HG03064 (cell line): ENCODE measurements at regions not wholly inside any gene's neighbourhood (a gene's known extent, or its start where the extent isn't known, plus 50 kb on each side); places are given as distances from the start of the nearest gene placed in this dataset.

Experiments
- ATAC-seq: cut with Tn5 transposase; IDR thresholded peaks from one replicate; pipeline ENCODE4 v1.9.1; 2021; ENCODE audit warnings: low read depth; ENCODE audit not compliant: unreplicated experiment

DNA sequence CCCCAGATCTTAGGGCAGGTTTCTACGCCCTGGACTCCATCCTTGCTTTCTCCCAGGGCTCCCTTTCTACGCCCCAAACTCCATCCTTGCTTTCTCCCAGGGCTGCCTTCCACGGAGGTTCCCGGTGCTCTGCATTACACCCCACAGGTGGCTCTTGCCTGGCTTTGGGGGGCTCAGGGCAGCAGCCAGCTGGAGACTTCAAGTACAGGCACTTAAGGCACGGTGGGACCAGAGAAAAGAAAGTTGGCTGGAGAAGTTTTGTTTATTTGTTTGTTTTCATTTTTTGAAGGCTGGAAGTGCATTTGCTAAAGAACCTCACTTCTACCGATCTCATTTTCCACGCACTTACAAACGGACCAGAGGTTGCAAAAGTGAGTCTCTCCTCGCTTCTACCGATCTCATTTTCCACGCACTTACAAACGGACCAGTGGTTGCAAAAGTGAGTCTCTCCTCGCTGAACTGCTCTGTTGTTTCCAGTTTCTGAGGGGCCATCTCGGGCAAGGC, 103.8 kb upstream of the MED13L start:
- ATAC-seq, result no peak

DNA sequence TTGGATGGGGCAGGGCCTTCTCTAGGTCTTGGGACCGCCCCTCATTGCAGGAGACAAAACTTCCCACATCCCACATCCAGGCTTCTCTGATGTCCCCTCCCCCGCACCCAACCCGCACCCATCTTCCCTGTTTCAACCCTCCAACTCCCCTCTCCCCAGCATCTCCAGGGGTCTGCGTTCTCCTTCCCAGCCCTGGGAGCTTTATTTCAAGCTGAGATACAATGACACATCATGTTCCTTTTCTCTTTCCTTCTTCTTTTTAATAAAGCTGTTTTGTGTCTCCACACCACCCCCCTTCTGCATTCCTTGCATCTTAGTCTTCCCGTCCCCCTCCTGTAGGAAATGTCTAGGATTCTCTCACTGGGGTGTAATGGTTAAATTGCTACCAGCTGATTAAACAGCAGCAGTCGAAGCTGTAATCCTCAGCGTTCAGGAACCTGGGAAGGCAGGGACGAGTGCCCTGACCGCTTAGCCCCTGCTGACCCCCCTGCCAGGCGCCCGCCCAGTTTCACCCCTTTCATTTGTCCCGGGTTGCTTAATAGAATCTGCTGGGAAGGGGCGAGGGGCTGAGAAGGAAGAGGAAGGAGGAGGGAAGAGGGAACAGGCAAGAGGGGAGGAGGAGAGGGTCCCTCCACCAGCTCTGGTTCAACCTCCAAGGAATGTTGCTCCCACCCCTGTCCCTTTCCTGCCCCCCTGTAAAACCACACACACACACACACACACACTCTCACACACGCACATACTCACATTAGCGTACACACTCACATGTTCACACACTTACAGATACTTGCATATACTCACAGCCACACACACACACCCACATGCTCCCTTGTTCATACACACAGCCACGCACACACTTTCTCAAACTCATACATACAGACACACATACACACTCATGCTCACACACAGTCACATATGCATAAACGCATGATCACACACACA, 104.5 kb upstream of the MED13L start:
- ATAC-seq, result no peak

DNA sequence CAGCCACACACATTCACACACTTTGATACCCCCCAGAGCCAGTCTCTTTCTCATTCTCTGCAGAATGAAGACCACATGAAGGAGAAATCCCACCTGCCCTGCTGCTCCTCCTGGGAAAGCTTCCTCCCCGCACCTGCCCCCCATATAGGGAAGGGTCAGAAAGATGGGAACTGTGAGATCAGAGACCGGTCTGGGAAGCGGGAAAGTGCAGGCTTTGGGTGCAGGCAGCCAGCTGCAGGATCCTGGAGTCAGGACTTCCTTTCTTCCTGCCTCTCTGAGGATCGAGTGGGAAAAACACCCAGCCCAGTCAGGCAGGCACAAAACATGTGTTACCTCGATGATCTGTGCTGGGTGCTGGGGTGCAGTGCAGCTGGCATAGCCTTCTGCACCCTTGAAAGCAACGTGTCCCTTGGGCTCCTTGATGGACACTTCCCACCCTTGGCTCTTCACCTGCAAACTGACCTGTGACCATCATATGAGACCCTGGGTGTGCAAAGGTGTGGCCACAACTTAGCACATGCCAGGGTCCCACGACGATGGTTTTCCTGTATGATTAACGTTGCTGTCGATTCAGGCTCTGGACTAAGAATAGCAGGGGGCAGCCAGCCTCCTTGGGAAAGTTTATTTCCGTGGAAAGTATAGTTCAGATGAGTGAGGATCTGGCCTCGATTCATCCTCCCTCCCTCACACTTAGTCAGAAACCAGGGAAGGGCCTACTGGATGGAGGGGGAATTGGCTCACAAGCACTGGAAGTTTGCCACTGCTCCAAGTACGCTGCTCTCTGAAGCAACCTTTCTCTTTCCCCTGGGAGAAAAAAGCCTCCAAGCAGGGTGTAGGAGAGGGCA, 105.4 kb upstream of the MED13L start:
- no peak for ATAC-seq

DNA sequence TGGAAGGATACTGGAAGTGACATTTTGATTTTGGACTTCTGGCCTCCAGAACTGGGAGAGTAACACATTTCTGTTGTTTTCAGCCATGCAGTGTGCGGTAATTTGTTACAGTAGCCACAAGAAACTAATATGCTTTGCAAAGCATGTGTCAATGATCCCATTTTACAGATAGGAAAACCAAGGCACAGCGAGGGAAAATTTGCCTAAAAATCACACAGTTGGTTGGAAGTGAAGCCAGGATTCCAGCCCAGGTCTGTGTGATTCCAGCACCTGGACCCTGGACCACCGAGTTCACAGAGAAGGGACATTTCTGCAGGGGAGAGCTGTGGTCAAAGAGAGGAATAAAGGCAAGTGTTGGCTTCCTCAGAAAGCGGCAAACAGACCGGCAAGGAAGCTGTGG, 106.7 kb upstream of the MED13L start:
- ATAC-seq, result no peak

DNA sequence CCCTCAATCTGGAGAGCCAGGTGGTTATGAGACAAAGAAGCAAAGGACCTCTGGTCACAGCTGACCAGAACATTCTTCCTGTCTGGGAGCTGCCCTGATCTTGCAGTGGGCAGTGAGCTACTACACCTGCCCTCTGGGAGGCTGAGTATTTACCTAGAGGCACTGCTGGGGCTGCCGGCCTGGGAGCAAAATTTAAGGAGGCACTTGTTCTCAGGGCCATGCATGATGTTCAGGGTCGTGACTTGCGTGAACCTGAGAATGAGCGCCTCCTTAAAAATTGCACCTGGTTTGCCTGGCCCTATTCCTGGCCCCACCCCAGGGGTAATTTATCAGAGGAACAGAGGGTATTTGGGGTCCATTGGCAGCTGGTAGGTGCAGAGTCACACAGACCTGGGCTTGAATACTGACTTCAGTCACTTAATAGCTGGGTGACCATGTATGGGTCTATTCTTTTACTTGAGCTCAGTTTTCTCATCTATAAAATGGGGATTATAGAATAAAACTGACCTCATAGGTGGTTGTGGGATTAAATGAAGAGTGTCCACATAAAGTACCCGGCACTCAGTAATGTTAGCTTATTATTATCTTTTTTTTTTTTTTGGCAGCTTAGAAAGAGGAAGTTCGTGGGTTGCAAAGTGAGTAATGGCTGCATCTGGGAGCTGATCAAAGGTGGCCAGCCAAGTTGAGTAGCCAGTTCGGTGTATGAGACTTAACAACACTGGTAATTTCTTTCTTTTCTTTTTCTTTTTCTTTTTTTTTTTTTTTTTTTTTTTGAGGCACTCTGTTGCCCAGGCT, 107.4 kb upstream of the MED13L start:
- ATAC-seq, result no peak

DNA sequence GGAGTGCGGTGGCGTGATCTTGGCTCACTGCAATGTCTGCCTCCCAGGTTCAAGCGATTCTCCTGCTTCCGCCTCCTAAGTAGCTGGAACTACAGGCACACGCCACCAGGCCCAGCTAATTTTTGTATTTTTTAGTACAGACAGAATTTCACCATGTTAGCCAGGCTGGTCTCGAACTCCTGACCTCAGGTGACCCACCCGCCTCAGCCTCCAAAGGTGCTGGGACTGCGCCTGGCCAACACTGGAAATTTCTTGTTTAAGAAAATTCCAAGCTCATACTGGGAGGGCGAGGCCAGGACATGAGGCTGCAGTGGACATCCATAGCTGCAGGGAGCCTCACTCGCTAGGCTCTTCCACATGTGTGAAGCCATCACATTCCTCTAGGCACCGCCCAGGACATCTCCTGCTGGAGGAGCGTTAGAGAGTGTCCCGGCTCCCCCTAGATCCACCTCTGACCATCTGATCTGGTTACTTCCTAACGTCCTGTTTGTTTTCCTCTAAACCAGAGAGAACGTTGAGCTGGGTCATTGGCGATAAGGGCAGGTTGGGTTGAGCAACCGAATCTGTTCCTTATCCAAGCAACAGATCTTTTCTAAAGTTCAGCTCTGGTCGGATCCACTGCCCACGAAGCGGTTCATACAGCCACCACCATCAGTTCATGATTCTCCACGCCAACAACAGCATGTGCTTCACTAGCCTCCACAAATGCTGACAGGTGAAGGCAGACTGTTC, 108.2 kb upstream of the MED13L start:
- ATAC-seq, result no peak

DNA sequence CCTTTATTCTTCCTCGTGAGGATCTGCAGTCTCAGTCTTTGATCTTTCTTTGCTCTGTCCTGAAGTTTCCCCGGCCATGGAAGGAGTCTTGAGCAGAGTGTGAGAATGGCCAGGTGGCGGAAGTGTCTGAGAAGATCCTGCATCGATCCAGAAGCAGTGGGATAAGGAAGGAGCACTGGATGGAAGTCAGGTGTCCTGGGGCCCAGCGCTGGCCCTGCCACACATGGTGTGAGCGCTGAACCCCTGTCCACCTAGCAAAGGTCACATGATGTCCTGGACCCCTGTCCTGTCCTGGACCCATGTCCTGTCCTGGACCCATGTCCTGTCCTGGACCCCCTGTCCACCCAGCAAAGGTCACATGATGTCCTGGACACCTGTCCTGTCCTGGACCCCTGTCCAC, 111.8 kb upstream of the MED13L start:
- no peak for ATAC-seq

DNA sequence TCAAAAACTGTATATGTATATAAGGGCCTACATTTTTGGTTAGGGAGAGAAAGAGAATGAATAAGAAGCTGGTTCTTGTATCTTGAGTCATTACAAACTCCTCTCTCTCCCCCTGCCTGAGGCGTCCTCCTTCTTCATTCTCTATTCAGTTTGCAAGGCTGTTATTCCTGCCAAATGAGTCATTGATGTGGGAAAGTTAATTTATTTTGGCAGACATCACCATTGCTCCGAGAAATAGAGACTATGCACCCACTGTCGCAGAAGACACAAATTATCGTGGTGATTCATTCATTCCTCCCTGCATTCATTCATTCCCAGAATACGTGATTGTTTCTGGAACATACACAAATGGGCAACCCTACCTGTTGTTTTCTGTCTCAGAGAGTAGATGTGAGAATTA, 112.5 kb upstream of the MED13L start:
- no peak for ATAC-seq

DNA sequence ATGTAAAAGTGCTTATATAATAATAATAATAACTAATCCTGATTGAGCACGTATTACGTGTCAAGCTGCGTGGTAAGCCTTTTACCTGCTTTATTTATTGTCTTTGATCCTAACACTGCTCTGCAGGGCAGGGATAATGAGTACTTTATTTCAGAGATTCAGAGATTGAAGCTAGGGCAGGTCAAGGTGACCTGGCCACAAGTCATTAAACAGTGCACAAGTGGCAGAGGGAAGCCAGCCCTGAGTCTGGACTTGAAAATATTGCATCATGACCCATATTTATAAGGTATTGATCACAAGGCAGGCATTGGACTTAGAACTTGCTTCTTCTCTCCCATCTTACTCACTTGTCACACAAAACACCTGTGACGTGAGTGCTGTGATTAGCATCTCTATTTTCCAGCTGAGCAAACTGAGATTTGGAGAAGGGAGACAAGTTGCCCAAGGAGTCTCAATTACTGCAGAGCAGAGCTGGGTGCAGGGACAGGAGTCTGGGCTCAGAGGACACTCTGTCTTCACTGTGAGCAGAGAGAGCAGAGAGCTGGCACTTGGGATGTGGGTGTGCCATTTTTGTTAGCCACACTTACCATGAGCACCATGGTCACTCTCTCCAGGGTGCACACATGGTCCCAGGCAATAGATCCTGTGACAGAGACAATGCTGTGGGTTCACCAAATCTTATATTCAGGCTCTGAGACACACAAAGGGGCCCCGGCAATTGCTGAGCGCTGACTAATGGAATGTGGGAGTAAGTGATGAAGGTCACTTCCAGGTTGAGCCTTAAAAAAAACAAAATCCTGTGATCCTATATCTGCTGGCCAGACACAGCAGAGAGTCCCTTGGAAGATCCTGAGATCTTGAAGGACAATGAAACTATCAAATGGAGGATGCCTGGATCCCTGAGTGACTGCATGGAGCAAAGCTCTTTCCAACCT, 113.2 kb upstream of the MED13L start:
- no peak for ATAC-seq

DNA sequence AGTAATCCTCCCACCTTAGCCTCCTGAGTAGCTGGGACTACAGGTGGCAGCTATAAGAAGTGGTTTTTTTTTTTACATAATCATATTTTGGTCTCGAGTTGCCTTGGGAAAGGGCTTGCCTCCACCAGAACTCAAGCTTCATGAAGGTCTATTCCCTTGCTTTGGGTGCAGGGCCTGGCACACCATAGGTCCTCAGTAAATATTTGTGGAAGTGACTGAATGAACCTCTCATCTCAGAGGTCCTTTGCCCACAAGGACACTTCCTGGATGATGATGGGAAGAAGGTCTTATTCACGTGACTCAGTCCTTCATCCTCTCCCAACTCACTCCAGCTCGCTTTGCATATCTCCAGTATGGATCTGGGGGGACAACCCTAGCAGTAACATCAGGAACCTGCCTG, 114.0 kb upstream of the MED13L start:
- no peak for ATAC-seq

DNA sequence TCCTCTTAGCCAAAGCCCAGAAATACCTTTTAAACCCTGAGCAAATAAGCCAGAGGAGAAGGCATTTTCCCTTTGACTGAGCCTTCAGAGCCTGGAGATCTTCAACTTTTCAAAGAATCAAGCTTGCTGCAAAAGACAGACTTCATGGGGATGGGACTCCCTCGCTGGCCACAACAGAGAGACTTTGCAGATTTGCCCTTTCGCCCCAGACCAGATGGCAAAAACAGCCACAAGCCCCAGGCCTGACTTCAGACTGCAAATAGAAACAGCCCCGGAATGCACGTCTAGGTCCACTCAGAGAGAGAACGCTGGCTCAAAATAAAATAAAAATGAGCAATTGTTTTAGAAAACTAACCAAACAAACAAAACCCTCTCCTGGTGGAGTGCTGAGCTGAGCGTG, 114.6 kb upstream of the MED13L start:
- ATAC-seq, result no peak

DNA sequence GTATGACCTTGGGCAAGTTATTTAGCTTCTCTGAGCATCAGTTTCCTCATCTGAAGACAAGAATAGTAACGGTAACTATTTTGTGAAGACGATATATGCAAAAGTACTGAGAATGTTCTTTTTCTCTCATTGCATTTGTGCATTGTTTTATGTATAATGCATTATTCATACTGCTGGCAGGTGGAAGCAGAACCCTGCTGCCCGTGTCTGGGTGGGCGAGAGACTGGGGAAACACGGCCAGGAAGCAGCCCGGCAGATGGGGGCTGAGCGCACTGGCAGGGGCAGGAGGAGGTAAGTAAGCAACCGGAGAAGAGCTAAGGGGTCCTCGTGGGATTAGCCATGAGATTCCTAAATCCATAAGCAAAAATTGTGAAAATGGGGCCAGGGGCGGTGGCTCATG, 115.8 kb upstream of the MED13L start:
- no peak for ATAC-seq

DNA sequence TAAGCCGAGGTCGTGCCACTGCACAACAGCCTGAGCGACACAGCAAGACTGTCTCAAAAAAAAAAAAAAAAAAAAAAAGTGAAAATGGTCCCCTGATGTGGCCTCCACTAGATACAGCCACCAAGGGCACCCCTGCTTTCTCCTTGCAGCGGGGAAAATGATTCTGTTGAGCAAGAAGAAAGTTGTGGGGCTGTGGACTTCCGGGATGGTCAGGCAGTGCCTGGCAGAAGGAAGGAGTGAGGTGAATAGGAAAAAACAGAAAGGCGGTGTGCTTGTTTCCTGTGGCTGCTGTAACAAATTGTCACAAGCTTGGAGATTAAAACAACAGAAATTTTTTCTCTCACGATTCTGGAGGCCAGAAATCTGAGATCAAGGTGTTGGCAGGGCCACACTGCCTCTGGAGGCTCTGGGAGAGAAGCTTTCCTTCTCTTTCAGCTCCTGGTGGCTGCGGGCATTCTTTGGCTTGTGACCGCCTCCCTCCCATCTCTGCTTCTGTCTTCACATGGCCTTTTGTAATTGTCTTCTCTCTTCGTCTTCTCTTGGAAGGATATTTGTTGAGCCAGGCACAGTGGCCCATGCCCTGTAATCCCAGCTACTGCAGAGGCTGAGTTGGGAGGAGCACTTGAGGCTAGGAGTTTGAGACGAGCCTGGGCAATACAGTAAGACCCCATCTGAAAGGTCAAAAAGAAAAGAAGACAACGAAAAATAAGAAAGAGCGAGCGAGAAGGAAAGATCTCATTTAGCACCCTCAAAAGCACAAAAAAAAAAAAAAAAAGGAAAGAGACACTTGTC, 116.6 kb upstream of the MED13L start:
- no peak for ATAC-seq

DNA sequence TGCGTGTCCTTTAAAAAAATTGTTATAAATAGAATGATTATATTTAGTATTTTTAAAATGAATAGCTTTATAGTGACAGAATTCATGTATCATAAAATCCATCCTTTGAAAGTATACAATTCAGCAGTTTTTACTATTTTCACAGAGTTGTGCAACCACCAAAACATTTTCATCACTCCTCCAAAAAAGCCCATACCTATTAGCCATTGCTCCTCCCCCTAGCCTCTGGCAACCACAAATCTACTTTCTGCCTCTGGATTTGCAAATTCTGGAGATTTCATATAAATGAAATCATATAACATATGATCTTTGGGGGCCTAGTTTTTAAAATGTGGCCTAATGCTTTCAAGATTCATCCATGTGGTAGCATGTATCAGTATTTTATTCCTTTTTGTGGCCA, 117.9 kb upstream of the MED13L start:
- no peak for ATAC-seq

DNA sequence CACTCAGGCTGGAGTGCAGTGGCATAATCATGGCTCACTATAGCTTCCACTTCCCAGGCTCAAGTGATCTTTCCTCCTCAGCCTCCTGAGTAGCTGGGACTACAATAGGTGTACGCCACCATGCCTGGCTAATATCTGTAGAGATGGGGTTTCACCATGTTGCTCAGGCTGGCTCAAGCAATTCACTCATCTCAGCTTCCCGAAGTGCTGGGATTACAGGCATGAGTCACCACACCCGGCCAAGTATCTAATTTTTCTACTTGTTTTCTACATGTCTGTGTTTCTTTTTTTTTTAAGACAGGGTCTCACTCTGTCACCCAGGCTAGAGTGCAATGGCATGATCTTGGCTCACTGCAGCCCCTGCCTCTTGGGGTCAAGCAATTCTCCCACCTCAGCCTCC, 119.7 kb upstream of the MED13L start:
- no peak for ATAC-seq

DNA sequence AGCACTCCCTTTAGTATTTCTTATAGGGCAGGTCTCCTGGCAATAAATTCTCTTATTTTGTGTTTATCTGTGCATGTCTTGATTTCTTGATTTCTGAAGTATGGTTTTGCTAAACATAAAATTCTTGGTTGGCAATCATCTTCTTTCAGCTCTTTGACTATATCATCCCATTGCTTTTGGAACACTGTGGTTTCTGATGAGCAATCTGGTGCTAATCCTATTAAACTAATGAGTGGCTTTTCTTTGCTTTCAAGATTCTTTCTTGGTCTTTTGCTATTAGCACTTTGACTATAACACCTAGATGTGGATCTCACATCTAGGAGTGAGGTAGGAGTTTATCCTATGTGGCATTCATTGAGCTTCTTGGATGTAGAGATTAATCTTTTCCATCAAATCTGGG, 120.7 kb upstream of the MED13L start:
- ATAC-seq, result no peak

DNA sequence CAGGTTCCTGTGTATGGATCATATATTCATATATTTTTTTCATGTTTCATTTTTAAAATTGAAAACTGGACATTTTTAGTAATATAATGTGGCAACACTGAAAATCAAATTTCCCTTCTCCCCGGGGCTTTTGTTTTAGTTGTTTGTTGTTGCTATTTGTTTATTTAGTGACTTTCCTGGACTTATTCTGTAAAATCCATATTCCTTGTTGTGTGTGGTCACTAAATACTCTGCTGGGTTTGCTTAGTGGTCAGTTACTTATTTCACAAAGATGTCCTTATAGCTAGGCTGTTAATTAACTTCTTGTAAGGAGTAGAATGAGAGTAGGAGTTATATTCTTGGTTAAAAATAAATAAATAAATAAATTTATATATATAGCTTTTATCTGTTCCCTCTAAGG, 121.6 kb upstream of the MED13L start:
- no peak for ATAC-seq

DNA sequence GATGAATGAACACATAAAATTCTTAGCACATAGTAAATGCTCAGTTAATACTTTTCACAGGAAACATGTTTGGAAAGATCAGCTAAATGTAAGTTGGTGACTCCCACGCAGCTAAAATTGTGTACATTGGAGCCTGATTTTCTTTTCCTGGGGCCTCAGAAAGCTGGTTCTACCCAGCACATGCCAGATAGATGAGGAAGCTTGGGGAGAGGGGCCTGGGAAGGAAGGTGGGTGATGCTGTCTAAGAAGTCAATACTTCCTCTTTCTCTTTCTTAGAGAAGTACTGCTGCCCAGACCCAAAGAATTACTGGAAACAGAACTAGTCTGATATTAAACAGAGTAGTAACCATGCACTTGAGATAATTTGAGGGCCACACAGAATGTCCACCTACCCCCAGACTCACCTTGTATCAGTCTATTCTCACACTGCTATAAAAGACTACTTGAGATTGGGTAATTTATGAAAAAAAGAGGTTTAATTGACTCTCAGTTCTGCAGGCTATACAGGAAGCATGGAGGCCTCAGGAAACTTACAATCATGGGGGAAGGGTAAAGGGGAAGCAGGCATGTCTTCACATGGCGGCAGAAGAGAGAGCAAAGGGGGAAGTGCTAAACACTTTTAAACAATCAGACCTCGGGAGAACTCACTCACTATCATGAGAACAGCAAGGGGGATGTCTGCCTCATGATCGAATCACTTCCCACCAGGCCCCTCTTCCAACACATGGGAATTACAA, 123.3 kb upstream of the MED13L start:
- no peak for ATAC-seq
